ENCODE measurements at regions not wholly inside any gene's neighbourhood (a gene's known extent, or its start where the extent isn't known, plus 50 kb on each side); places are given as distances from the start of the nearest gene placed in this dataset.
"Not testable (repeated sequence)": the region's sequence is repeated elsewhere in the genome, so short reads cannot be mapped to it uniquely, and the experiment has no call there.

GRCh38 chr5:62752998-62753367, 174.4 kb downstream of the LRRC70 start:
- H3K27me3 ChIP-seq (ENCODE audit: low read depth, low read length); H4K20me1 ChIP-seq (ENCODE audit: insufficient read depth, low read length); H3K79me2 ChIP-seq (ENCODE audit: low read length); H3K36me3 ChIP-seq (replicated peaks; ENCODE audit: low read depth, low read length); H2AFZ ChIP-seq (ENCODE audit: low read depth, low read length); H3K27ac ChIP-seq (ENCODE audit: low read length); H3K9me3 ChIP-seq (ENCODE audit: insufficient read depth, low read length); H3K4me1 ChIP-seq (ENCODE audit: low read length); H3K9ac ChIP-seq (ENCODE audit: low read length): not testable (repeated sequence)
- H3K4me3 ChIP-seq (ENCODE audit: low read length) = peak overlapping the region; percentile 52; the same call in 1 of the 2 replicates
- TF ChIP-seq, protein P1, sequence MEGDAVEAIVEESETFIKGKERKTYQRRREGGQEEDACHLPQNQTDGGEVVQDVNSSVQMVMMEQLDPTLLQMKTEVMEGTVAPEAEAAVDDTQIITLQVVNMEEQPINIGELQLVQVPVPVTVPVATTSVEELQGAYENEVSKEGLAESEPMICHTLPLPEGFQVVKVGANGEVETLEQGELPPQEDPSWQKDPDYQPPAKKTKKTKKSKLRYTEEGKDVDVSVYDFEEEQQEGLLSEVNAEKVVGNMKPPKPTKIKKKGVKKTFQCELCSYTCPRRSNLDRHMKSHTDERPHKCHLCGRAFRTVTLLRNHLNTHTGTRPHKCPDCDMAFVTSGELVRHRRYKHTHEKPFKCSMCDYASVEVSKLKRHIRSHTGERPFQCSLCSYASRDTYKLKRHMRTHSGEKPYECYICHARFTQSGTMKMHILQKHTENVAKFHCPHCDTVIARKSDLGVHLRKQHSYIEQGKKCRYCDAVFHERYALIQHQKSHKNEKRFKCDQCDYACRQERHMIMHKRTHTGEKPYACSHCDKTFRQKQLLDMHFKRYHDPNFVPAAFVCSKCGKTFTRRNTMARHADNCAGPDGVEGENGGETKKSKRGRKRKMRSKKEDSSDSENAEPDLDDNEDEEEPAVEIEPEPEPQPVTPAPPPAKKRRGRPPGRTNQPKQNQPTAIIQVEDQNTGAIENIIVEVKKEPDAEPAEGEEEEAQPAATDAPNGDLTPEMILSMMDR (IDR thresholded peaks at IDR 0.05; ENCODE audit: low read depth, low read length) = 0 out of 2 replicates have a peak, but pooled peaks have one; percentile 3
- 0 out of 2 replicates have a peak overlapping the region, but pooled peaks have one; percentile 6 for H3K4me2 ChIP-seq (ENCODE audit: low read length)

DNA sequence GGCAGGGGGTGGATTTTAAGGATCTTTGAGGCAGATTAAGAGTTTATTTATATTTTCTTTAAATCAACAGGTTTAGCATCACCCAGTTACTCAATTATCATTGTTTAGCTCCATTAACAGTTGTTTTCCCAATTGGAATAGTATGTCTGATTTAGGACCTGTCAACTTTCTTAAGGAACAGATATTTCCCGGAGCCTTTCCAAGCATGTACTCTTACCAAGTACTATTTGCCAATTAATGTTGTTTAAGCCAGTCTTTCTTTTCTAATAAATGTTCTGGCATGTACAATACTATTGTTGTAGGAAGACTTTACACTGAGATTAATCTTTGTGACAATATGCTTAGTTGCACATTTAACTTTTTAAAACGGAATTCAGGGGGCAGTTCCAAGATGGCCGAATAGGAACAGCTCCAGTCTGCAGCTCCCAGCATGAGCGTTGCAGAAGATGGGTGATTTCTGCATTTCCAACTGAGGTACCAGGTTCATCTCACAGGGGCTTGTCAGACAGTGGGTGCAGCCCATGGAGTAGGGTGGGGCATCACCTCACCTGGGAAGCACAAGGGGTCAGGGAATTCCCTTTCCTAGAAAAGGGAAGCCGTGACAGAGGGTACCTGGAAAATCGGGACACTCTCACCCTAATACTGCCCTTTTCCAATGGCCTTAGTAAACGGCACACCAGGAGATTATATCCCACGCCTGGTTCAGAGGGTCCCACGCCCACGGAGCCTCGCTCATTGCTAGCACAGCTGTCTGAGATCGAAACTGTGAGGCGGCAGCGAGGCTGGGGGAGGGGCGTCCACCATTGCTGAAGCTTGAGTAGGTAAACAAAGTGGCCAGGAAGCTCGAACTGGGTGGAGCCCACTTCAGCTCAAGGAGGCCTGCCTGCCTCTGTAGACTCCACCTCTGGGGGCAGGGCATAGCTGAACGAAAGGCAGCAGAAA, 173.7 kb downstream of the LRRC70 start:
- not testable (repeated sequence) for H3K4me1 ChIP-seq (ENCODE audit: low read length); H3K27ac ChIP-seq (ENCODE audit: low read length); H2AFZ ChIP-seq (ENCODE audit: low read depth, low read length); H4K20me1 ChIP-seq (ENCODE audit: insufficient read depth, low read length); H3K36me3 ChIP-seq (replicated peaks; ENCODE audit: low read depth, low read length); H3K9ac ChIP-seq (ENCODE audit: low read length); H3K27me3 ChIP-seq (ENCODE audit: low read depth, low read length); H3K79me2 ChIP-seq (ENCODE audit: low read length); H3K9me3 ChIP-seq (ENCODE audit: insufficient read depth, low read length)
- Histone ChIP-seq H3K4me2 (ENCODE audit: low read length) (peak overlapping the region; percentile 22; the same call in 1 of the 2 replicates), H3K4me3 (ENCODE audit: low read length) (peak overlapping the region; percentile 52)

DNA sequence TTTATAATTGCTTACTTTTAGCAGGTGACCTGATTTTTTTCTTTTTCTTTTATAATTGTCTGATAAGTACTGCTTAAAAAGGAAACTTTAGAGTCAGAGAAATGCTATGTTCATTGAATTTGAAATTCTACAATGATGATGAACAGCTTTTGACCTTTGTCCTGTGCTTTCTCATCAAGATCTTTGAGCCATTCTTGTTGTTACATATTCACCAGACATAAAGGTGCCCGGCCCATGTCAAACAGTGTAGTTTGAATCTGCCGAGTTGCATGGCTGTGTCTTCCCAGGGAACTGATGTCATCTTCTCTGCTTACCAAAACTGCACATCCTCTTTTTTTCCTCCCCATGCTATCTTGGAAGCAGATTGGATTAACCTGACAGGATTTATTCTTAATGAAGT, 163.6 kb downstream of the LRRC70 start:
- Histone ChIP-seq H4K20me1 (ENCODE audit: insufficient read depth, low read length) (no peaks in the 10 kb centered on the region), H3K36me3 (replicated peaks; ENCODE audit: low read depth, low read length) (no peaks in the 10 kb centered on the region), H3K27ac (ENCODE audit: low read length) (no peak overlapping the region), H3K4me2 (ENCODE audit: low read length) (no peak overlapping the region), H3K4me1 (ENCODE audit: low read length) (no peaks in the 10 kb centered on the region), H3K9ac (ENCODE audit: low read length) (no peak overlapping the region), H3K4me3 (ENCODE audit: low read length) (no peak overlapping the region), H3K27me3 (ENCODE audit: low read depth, low read length) (no peaks in the 10 kb centered on the region), H3K79me2 (ENCODE audit: low read length) (no peaks in the 10 kb centered on the region), H2AFZ (ENCODE audit: low read depth, low read length) (no peak overlapping the region), H3K9me3 (ENCODE audit: insufficient read depth, low read length) (no peaks in the 10 kb centered on the region)
- no peak for TF ChIP-seq EZH2phosphoT487 (IDR thresholded peaks at IDR 0.05; ENCODE audit: low read depth)
- TF ChIP-seq, protein P1 (IDR thresholded peaks at IDR 0.05; ENCODE audit: low read depth, low read length) = no peak

DNA sequence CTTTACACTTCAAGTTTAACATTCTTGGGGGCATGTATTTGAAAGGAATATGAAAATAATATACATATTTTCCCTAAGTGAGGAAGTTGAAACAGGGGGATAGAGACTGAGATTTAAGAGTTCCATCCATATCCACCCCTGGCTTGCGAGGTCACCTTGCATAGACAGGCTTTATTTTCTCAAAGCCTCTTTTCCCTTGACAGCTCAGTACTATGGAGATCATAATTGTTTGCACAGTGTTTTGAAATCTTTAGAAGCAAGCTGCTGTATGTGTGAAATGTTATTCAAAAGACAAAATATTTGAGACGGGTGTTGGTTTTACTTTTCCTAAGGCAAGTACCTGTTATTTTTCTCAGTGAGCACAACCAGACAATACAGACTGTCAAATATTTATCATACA, 163.1 kb downstream of the LRRC70 start:
- H3K4me1 ChIP-seq (ENCODE audit: low read length) = no peaks in the 10 kb centered on the region
- no peak overlapping the region for H3K9ac ChIP-seq (ENCODE audit: low read length)
- H3K4me3 ChIP-seq (ENCODE audit: low read length) = no peak overlapping the region
- no peak overlapping the region for H2AFZ ChIP-seq (ENCODE audit: low read depth, low read length)
- H3K9me3 ChIP-seq (ENCODE audit: insufficient read depth, low read length) = no peaks in the 10 kb centered on the region
- H3K79me2 ChIP-seq (ENCODE audit: low read length) = no peaks in the 10 kb centered on the region
- no peaks in the 10 kb centered on the region for H4K20me1 ChIP-seq (ENCODE audit: insufficient read depth, low read length)
- no peak for TF ChIP-seq EZH2phosphoT487 (IDR thresholded peaks at IDR 0.05; ENCODE audit: low read depth)
- TF ChIP-seq, protein P1 (IDR thresholded peaks at IDR 0.05; ENCODE audit: low read depth, low read length) = no peak
- no peaks in the 10 kb centered on the region for H3K27me3 ChIP-seq (ENCODE audit: low read depth, low read length)
- H3K27ac ChIP-seq (ENCODE audit: low read length) = no peak overlapping the region
- H3K4me2 ChIP-seq (ENCODE audit: low read length) = no peak overlapping the region
- H3K36me3 ChIP-seq (replicated peaks; ENCODE audit: low read depth, low read length) = no peaks in the 10 kb centered on the region
